ENCODE measurements at regions not wholly inside any gene's neighbourhood (a gene's known extent, or its start where the extent isn't known, plus 50 kb on each side); places are given as distances from the start of the nearest gene placed in this dataset.

DNA sequence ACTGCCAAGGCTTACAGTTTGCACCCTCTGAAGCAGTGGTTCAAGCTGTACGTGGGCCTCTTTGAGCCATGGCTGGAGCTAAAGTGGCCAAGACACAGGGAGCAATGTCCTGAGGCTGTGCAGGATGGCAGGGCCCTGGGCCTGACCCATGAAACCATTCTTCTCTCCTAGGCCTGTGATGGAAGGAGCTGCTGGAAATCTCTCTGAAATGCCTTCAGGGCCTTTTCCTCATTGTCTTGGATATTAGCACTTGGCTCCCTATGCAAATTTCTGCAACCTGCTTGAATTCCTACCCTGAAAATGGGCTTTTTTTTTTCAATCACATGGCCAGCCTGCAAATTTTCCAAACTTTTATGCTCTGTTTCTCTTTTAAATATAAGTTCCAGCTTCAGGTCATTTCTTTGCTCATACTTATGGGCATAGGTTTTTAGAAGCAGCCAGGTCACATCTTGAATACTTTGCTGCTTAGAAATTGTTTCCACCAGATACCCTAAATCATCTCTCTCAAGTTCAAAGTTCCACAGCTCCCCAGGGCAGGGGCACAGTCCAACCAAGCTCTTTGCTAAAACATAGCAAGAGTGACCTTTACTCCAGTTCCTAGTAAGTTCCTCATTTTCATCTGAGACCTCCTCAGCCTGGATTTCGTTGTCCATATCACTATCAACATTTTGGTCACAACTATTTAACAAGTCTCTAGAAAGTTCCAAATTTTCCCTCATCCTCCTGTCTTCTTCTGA, 138.3 kb downstream of the OSTF1 start:
- no peak overlapping the region for H3K27ac Mint-ChIP-seq
- H3K36me3 Mint-ChIP-seq = peaks cover 16% of the 10 kb centered on the region
- H3K36me3 ChIP-seq (ENCODE audit: control insufficient read depth, insufficient read depth, low read length) = peaks cover 4% of the 10 kb centered on the region
- H3K4me3 Mint-ChIP-seq = no peak overlapping the region
- no peaks in the 10 kb centered on the region for H3K27me3 ChIP-seq (ENCODE audit: control insufficient read depth, insufficient read depth, low read length)
- peaks cover 0 to 23% (median 7%) of the 10 kb centered on the region in 7 donors for H3K9me3 Mint-ChIP-seq
- H3K4me1 ChIP-seq (ENCODE audit: control insufficient read depth, insufficient read depth, low read length, poor library complexity, severe bottlenecking) = no peaks in the 10 kb centered on the region
- H3K4me1 Mint-ChIP-seq = no peaks in the 10 kb centered on the region
- DNase-seq = no peak
- no peak overlapping the region for H3K27ac ChIP-seq (ENCODE audit: insufficient read depth, low read length, poor library complexity, severe bottlenecking)
- ATAC-seq (ENCODE audit: low read depth in 2 of 2) = no peak
- peaks cover 2 to 13% of the 10 kb centered on the region in 2 experiments for H3K9me3 ChIP-seq (ENCODE audit: control insufficient read depth in 2 of 2, low read length in 2 of 2)
- H3K4me3 ChIP-seq (ENCODE audit: low read depth, low read length) = no peak overlapping the region
- H3K27me3 Mint-ChIP-seq = no peaks in the 10 kb centered on the region

DNA sequence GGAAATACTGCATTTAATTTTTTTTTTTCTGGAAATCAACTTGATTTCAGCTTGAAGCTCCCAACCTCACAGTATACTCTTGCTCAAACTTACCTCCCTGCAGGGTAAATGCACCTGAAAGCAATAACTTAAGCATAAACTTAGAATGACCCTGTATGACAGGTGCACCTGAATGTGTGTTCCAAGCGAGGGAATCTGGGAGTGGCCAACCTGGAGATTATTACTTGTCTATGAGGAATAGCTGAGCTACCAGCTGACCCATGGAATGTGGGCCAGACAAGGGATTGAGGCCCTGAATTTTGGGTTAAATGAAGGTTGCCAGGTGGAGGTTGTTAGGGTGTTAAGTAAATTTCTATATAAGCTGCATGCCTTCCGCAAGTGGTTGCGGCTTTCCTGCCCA, 140.6 kb downstream of the OSTF1 start:
- Histone ChIP-seq H3K4me1 (ENCODE audit: control insufficient read depth, insufficient read depth, low read length, poor library complexity, severe bottlenecking) (no peaks in the 10 kb centered on the region), H3K9me3 (ENCODE audit: control insufficient read depth in 2 of 2, low read length in 2 of 2) (peaks cover 2 to 13% of the 10 kb centered on the region in 2 experiments), H3K36me3 (ENCODE audit: control insufficient read depth, insufficient read depth, low read length) (peaks cover 4% of the 10 kb centered on the region), H3K27me3 (ENCODE audit: control insufficient read depth, insufficient read depth, low read length) (no peaks in the 10 kb centered on the region), H3K27ac (ENCODE audit: insufficient read depth, low read length, poor library complexity, severe bottlenecking) (no peak overlapping the region), H3K4me3 (ENCODE audit: low read depth, low read length) (no peak overlapping the region)
- ATAC-seq (ENCODE audit: low read depth in 2 of 2) (no peak), DNase-seq (no peak)
- Mint-ChIP-seq H3K9me3 (peaks cover 0 to 23% (median 7%) of the 10 kb centered on the region in 7 donors), H3K36me3 (peaks cover 21% of the 10 kb centered on the region), H3K4me3 (no peak overlapping the region), H3K27me3 (no peaks in the 10 kb centered on the region), H3K4me1 (peaks cover 0 to 3% (median 0%) of the 10 kb centered on the region in 4 donors), H3K27ac (no peak overlapping the region)

DNA sequence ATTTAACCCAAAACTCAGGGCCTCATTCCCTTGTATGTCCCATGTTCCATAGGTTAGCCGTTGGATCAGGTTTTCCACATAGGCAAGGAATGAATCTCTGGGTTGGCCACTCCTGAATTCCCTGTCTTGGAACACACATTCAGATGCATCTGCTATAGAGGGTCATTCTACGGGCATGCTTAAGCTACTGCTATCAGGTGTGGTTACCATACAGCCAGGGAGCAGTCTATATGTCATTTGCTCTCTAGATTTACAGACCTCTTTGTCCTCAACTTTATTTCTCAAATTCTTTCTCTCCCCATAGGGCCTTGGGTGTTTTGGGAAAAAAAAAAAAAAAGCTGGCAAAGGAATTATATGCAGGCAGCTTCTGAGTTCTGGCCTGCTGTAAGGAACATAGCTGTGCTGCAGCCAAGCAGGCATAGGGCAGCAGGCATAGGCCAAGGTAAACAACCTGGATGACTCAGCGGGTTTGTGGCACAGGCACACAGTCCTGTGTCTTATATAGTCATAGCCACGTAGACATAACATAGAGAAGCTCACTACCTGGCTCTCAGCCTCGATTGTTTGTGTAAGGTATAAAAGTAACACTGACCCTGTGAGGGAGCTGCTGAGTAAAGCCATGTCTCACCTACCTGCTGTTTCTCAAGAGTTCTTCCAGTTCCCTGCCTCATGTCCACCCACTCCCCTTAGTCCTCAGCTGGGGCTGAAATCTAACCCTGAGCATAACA, 141.5 kb downstream of the OSTF1 start:
- peaks cover 0 to 3% (median 0%) of the 10 kb centered on the region in 4 donors for H3K4me1 Mint-ChIP-seq
- H3K27me3 Mint-ChIP-seq = no peaks in the 10 kb centered on the region
- H3K36me3 Mint-ChIP-seq = peaks cover 21% of the 10 kb centered on the region
- H3K4me3 ChIP-seq (ENCODE audit: low read depth, low read length) = no peak overlapping the region
- H3K4me1 ChIP-seq (ENCODE audit: control insufficient read depth, insufficient read depth, low read length, poor library complexity, severe bottlenecking) = no peaks in the 10 kb centered on the region
- DNase-seq (no peak), ATAC-seq (ENCODE audit: low read depth in 2 of 2) (no peak)
- peaks cover 4% of the 10 kb centered on the region for H3K36me3 ChIP-seq (ENCODE audit: control insufficient read depth, insufficient read depth, low read length)
- no peak overlapping the region for H3K27ac ChIP-seq (ENCODE audit: insufficient read depth, low read length, poor library complexity, severe bottlenecking)
- H3K9me3 ChIP-seq (ENCODE audit: control insufficient read depth in 2 of 2, low read length in 2 of 2) = peaks cover 2 to 13% of the 10 kb centered on the region in 2 experiments
- H3K9me3 Mint-ChIP-seq = peaks cover 0 to 20% (median 6%) of the 10 kb centered on the region in 7 donors
- H3K27ac Mint-ChIP-seq = peak overlapping the region in 1 of 3 donors; percentile 17
- H3K4me3 Mint-ChIP-seq = no peak overlapping the region
- no peaks in the 10 kb centered on the region for H3K27me3 ChIP-seq (ENCODE audit: control insufficient read depth, insufficient read depth, low read length)

DNA sequence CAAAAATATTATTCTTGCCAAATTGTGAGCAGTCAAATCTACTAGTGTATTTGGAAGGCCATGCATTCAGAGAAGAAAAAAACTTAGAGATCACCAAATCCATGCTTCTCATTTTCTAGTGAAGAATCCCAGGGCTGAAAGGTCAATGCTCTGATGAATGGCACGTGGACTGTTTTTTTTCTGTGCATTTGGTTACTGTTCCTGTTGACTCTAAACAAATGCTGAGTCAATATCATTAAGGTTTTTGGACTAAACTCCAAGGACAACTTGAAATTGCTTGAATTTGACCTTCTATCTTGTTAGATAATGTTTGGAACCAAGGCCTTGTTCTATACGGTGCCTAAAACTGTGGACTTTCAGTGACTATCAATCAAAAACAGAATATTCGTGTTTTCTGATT, 142.2 kb downstream of the OSTF1 start:
- Histone ChIP-seq H3K27ac (ENCODE audit: insufficient read depth, low read length, poor library complexity, severe bottlenecking) (no peak overlapping the region), H3K9me3 (ENCODE audit: control insufficient read depth in 2 of 2, low read length in 2 of 2) (peaks cover 2 to 13% of the 10 kb centered on the region in 2 experiments), H3K4me3 (ENCODE audit: low read depth, low read length) (no peak overlapping the region), H3K36me3 (ENCODE audit: control insufficient read depth, insufficient read depth, low read length) (peaks cover 4% of the 10 kb centered on the region), H3K4me1 (ENCODE audit: control insufficient read depth, insufficient read depth, low read length, poor library complexity, severe bottlenecking) (no peaks in the 10 kb centered on the region), H3K27me3 (ENCODE audit: control insufficient read depth, insufficient read depth, low read length) (no peaks in the 10 kb centered on the region)
- Mint-ChIP-seq H3K27me3 (no peaks in the 10 kb centered on the region), H3K36me3 (peaks cover 21% of the 10 kb centered on the region), H3K27ac (peak overlapping the region in 1 of 3 donors; percentile 17), H3K4me1 (peaks cover 0 to 3% (median 0%) of the 10 kb centered on the region in 4 donors), H3K4me3 (no peak overlapping the region), H3K9me3 (peaks cover 0 to 19% (median 10%) of the 10 kb centered on the region in 7 donors)
- ATAC-seq (ENCODE audit: low read depth in 2 of 2) = no peak
- DNase-seq = no peak

DNA sequence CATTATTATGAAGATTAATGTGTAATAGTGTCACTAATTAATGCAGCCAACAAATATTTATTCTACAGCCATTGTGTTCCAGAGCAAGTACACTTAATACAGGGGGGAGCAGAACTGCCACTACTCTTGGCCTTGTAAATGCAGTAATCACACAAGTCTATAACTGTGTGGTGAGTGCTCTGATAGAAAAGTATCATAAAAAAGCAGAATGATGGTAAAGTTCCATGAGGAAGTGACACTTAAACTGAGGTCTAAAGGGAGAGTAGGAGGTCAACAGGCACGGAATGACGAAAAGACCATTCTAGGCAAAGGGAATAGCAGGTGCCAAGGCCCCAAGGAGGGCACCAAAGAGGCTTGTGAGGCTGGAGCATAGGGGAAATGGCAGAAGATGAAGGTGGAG, 142.9 kb downstream of the OSTF1 start:
- Mint-ChIP-seq H3K27me3 (no peaks in the 10 kb centered on the region), H3K9me3 (peaks cover 0 to 19% (median 8%) of the 10 kb centered on the region in 7 donors), H3K4me3 (no peak overlapping the region), H3K36me3 (peaks cover 15% of the 10 kb centered on the region), H3K4me1 (peaks cover 0 to 3% (median 0%) of the 10 kb centered on the region in 4 donors), H3K27ac (no peak overlapping the region)
- no peak for ATAC-seq (ENCODE audit: low read depth in 2 of 2)
- Histone ChIP-seq H3K27ac (ENCODE audit: insufficient read depth, low read length, poor library complexity, severe bottlenecking) (no peak overlapping the region), H3K4me1 (ENCODE audit: control insufficient read depth, insufficient read depth, low read length, poor library complexity, severe bottlenecking) (no peaks in the 10 kb centered on the region), H3K9me3 (ENCODE audit: control insufficient read depth in 2 of 2, low read length in 2 of 2) (peaks cover 0 to 11% of the 10 kb centered on the region in 2 experiments), H3K4me3 (ENCODE audit: low read depth, low read length) (no peak overlapping the region), H3K36me3 (ENCODE audit: control insufficient read depth, insufficient read depth, low read length) (peaks cover 3% of the 10 kb centered on the region), H3K27me3 (ENCODE audit: control insufficient read depth, insufficient read depth, low read length) (no peaks in the 10 kb centered on the region)
- no peak for DNase-seq

DNA sequence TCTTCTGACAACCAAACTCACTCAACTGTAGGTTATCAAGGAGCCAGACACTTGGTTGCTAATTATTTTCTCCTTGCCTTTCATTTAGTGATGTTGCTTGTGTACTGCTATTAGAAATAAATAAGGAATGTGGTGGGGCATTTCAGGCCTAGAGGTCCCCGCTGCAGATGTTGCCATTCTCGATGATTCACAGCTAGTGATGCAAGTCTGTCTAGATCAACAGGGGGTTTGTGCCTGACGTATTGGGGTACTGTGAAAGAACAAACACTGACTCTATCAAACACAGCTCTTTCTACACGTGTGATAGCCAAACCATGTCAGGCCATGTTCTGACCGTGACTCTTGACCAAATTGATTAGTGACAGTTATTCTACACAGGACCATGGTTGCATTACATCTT, 144.7 kb downstream of the OSTF1 start:
- H3K9me3 Mint-ChIP-seq = peaks cover 0 to 11% (median 0%) of the 10 kb centered on the region in 7 donors
- H3K36me3 Mint-ChIP-seq = peaks cover 5% of the 10 kb centered on the region
- Histone ChIP-seq H3K36me3 (ENCODE audit: control insufficient read depth, insufficient read depth, low read length) (no peaks in the 10 kb centered on the region), H3K27ac (ENCODE audit: insufficient read depth, low read length, poor library complexity, severe bottlenecking) (no peak overlapping the region), H3K4me3 (ENCODE audit: low read depth, low read length) (no peak overlapping the region), H3K9me3 (ENCODE audit: control insufficient read depth in 2 of 2, low read length in 2 of 2) (no peaks in the 10 kb centered on the region), H3K27me3 (ENCODE audit: control insufficient read depth, insufficient read depth, low read length) (no peaks in the 10 kb centered on the region), H3K4me1 (ENCODE audit: control insufficient read depth, insufficient read depth, low read length, poor library complexity, severe bottlenecking) (no peaks in the 10 kb centered on the region)
- no peak overlapping the region for H3K4me3 Mint-ChIP-seq
- H3K27ac Mint-ChIP-seq = no peak overlapping the region
- ATAC-seq (ENCODE audit: low read depth in 2 of 2) = no peak
- peaks cover 0 to 3% (median 0%) of the 10 kb centered on the region in 4 donors for H3K4me1 Mint-ChIP-seq
- no peak for DNase-seq
- H3K27me3 Mint-ChIP-seq = no peaks in the 10 kb centered on the region

DNA sequence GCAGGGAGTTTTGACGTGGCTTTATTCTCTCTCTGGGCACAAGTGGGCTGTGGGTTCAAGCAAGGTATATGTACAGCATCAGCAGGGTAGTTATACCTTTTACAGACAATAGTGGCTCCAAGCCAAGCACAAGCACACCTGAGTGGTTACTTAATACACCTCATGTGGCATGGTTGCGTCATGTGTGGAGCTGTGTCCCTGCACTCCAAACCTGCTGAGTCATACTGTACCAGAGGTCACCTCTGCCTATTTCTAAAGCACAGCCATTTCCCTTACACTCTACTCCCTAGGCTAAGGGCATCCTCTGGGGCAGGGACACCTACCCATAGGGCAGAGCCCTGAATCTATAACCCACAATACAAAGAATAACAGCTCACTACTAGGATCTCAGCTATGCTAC, 147.3 kb downstream of the OSTF1 start:
- H3K27me3 Mint-ChIP-seq = no peaks in the 10 kb centered on the region
- Histone ChIP-seq H3K4me1 (ENCODE audit: control insufficient read depth, insufficient read depth, low read length, poor library complexity, severe bottlenecking) (no peaks in the 10 kb centered on the region), H3K27ac (ENCODE audit: insufficient read depth, low read length, poor library complexity, severe bottlenecking) (no peak overlapping the region), H3K9me3 (ENCODE audit: control insufficient read depth in 2 of 2, low read length in 2 of 2) (no peaks in the 10 kb centered on the region), H3K36me3 (ENCODE audit: control insufficient read depth, insufficient read depth, low read length) (no peaks in the 10 kb centered on the region), H3K27me3 (ENCODE audit: control insufficient read depth, insufficient read depth, low read length) (no peaks in the 10 kb centered on the region), H3K4me3 (ENCODE audit: low read depth, low read length) (no peak overlapping the region)
- peaks cover 0 to 3% (median under 1%) of the 10 kb centered on the region in 4 donors for H3K4me1 Mint-ChIP-seq
- H3K4me3 Mint-ChIP-seq = no peak overlapping the region
- ATAC-seq (ENCODE audit: low read depth in 2 of 2) = no peak
- no peak overlapping the region for H3K27ac Mint-ChIP-seq
- peak in 2 of 3 donors; percentile 3 to 9 for DNase-seq
- H3K9me3 Mint-ChIP-seq = peaks cover 0 to 11% (median 0%) of the 10 kb centered on the region in 7 donors
- peaks cover 5% of the 10 kb centered on the region for H3K36me3 Mint-ChIP-seq

Data from CD4-positive, CD25-positive, alpha-beta regulatory T cell (primary cell).